SH-SY5Y (cell line): ENCODE measurements at regions not wholly inside any gene's neighbourhood (a gene's known extent, or its start where the extent isn't known, plus 50 kb on each side); places are given as distances from the start of the nearest gene placed in this dataset.

ENCODE experiments used
- GATA2 ChIP-seq: IDR thresholded peaks from 2 replicates; pipeline ENCODE4 v1.6.1; 2011; ENCODE audit warnings: mild to moderate bottlenecking, low read depth, low read length
- GATA3 ChIP-seq: IDR thresholded peaks from 2 replicates; pipeline ENCODE4 v1.6.1; 2011; ENCODE audit warnings: low read depth, mild to moderate bottlenecking, low read length, moderate library complexity

GRCh38 chr2:34204560-34204959, 605.5 kb upstream of the FAM98A start:
- TF ChIP-seq GATA2, result no peak
- TF ChIP-seq GATA3, result no peak
